Heart left ventricle (tissue), 16 donors: ENCODE measurements at regions not wholly inside any gene's neighbourhood (a gene's known extent, or its start where the extent isn't known, plus 50 kb on each side); places are given as distances from the start of the nearest gene placed in this dataset.

ENCODE experiments used
- ATAC-seq, 4 donors: fragments of 200-7000 bp; cut with Tn5 transposase; one replicate each; pipeline ENCODE4 v1.9.1; 2020 to 2022; ENCODE audit warnings: moderate library complexity in 4 of 4, mild to moderate bottlenecking in 3 of 4, moderate number of reproducible peaks in 1 of 4
- DNase-seq, 5 donors: peaks; one replicate each; pipeline ENCODE4 v3.0.0-alpha.2; 2020
- H3K27ac ChIP-seq, 12 donors: fragments of 200-600 bp; sonication (generic) in 4 of 12; one replicate each; pipeline versions ENCODE4 v1.5.0 to v1.8.0; 2016 to 2022; ENCODE audit warnings: mild to moderate bottlenecking in 2 of 12
- H3K27me3 ChIP-seq, 9 donors: fragments of 200-600 bp; sonication (generic) in 2 of 9; one replicate each; pipeline versions ENCODE4 v1.5.1 to v1.8.0; 2016 to 2022; ENCODE audit warnings: mild to moderate bottlenecking in 3 of 9
- H3K36me3 ChIP-seq, 9 donors: fragments of 200-600 bp; sonication (generic) in 2 of 9; one replicate each; pipeline versions ENCODE4 v1.5.0 to v1.8.0; 2018 to 2022; ENCODE audit warnings: mild to moderate bottlenecking in 2 of 9
- H3K4me1 ChIP-seq, 12 donors: fragments of 200-600 bp; sonication (generic) in 4 of 12; one replicate each; pipeline versions ENCODE4 v1.5.0 to v1.8.0; 2016 to 2022; ENCODE audit warnings: mild to moderate bottlenecking in 3 of 12
- H3K4me3 ChIP-seq, 12 donors: fragments of 200-600 bp; sonication (generic) in 4 of 12; one replicate each; pipeline versions ENCODE4 v1.5.0 to v1.8.0; 2017 to 2022; ENCODE audit warnings: mild to moderate bottlenecking in 9 of 12, moderate library complexity in 4 of 12
- H3K9me3 ChIP-seq, 12 donors: fragments of 200-600 bp; sonication (generic) in 4 of 12; one replicate each; pipeline versions ENCODE4 v1.5.0 to v1.8.0; 2016 to 2022; ENCODE audit warnings: mild to moderate bottlenecking in 1 of 12
- CTCF ChIP-seq, 12 donors: fragments of 200-600 bp; sonication (generic) in 4 of 12; IDR thresholded peaks; one replicate each; pipeline versions ENCODE4 v1.5.0 to v1.8.0; 2018 to 2022; ENCODE audit warnings: antibody characterized with exemption in 12 of 12, mild to moderate bottlenecking in 5 of 12
- POLR2A ChIP-seq, 2 donors: fragments of 450-650 bp; IDR thresholded peaks; one replicate each; pipeline ENCODE4 v1.6.1; 2017; ENCODE audit warnings: antibody characterized with exemption in 2 of 2, mild to moderate bottlenecking in 2 of 2, moderate library complexity in 2 of 2
- WGBS, 4 donors: extraction: QIAGEN DNeasy Blood & Tissue Kit in 2 of 4; methylation state at CpG; one replicate each; pipeline versions ENCODE4 v1.1.5 to v1.1.7; 2013 to 2018; 5-methylcytosine and 5-hydroxymethylcytosine counted together
- intact Hi-C, 10 donors: fragments of 100-400 bp; cut with DNase I; formaldehyde crosslinking; loops; one replicate each; pipeline versions ENCODE4 v1.11.1 to v1.14.2; 2022
- donor health status: ischemic (EF 13 %, LVEDD 7.1; RV severe dilation, severe dysfunction).
- donor health status: healthy with polysubstance abuse.
- donor health status: DM: no; HTN: yes; CAD: no.
- donor health status: DM: no; HTN: no; CAD: no.
- donor health status: ischemic (EF 25% LVEDD 6.9; RV normal size, moderate dysfunction).
- donor health status: ischemic (EF 25% LVEDD 5.7; RV mildly dilated, moderate dysfunction).
- donor health status: healthy.
- donor health status: DM: yes; HTN: yes; CAD: no.
- donor health status: ischemic (EF 35%, LVEDD 5.7; RV mildly dilated, moderate dysfunction).
- donor health status: nonischemic (EF 11% LVEDD 7.7; RV severe dilation, severe dysfunction).
- donor health status: DM: yes; HTN: yes; CAD: no.
- donor health status: PGD.
- donor health status: ischemic (EF 29% LVEDD 5.4; RV normal size, mild dysfunction).
- donor health status: nonischemic (EF 23%, LVEDD 6.1; RV moderate dilation, normal function).

- 54 to 59% (median 56%) methylated on average over 4 of the region's 4 CpGs for WGBS, 4 donors
- DNase-seq: no peak
- intact Hi-C loops: no loop called here
Measured at GRCh38 chr13:79241697-79242096, 164.4 kb downstream of the RBM26 start.

GRCh38 chr13:79237981-79238380, 168.1 kb downstream of the RBM26 start:
- ATAC-seq (no peak), DNase-seq (no peak)
- H3K9me3 ChIP-seq: no peaks in the 10 kb centered on the region
- 73 to 86% (median 77%) methylated on average over 4 of the region's 4 CpGs for WGBS, 4 donors
- no peak overlapping the region for H3K27ac ChIP-seq
- no peaks in the 10 kb centered on the region for H3K36me3 ChIP-seq
- H3K4me3 ChIP-seq: no peak overlapping the region
- H3K27me3 ChIP-seq: no peaks in the 10 kb centered on the region
- intact Hi-C loops: no loop called here
- H3K4me1 ChIP-seq: no peaks in the 10 kb centered on the region
- TF ChIP-seq POLR2A (IDR thresholded peaks at IDR 0.05) (no peak), CTCF (IDR thresholded peaks at IDR 0.05) (no peak)

More at GRCh38 chr13:79241697-79242096, 164.4 kb downstream of the RBM26 start:
- no peak for ATAC-seq
- TF ChIP-seq POLR2A (IDR thresholded peaks at IDR 0.05): no peak
- no peak for TF ChIP-seq CTCF (IDR thresholded peaks at IDR 0.05)
- no peaks in the 10 kb centered on the region for H3K36me3 ChIP-seq
- no peak overlapping the region for H3K4me3 ChIP-seq
- no peak overlapping the region for H3K27ac ChIP-seq
- H3K9me3 ChIP-seq: no peaks in the 10 kb centered on the region
- no peaks in the 10 kb centered on the region for H3K4me1 ChIP-seq
- peaks cover 0 to 5% (median 0%) of the 10 kb centered on the region in 9 donors for H3K27me3 ChIP-seq

- Histone ChIP-seq H3K36me3 (no peaks in the 10 kb centered on the region), H3K4me1 (no peaks in the 10 kb centered on the region), H3K27me3 (no peaks in the 10 kb centered on the region), H3K4me3 (no peak overlapping the region), H3K9me3 (no peaks in the 10 kb centered on the region), H3K27ac (no peak overlapping the region)
- ATAC-seq (no peak), DNase-seq (no peak)
- 77 to 86% (median 80%) methylated on average over 2 of the region's 2 CpGs for WGBS, 4 donors
- TF ChIP-seq CTCF (IDR thresholded peaks at IDR 0.05): no peak
- no peak for TF ChIP-seq POLR2A (IDR thresholded peaks at IDR 0.05)
- intact Hi-C loops: no loop called here
Measured at GRCh38 chr13:79231887-79232286, 174.2 kb downstream of the RBM26 start.

GRCh38 chr13:79229761-79230160, 176.3 kb downstream of the RBM26 start:
- intact Hi-C loops: no loop called here

More at GRCh38 chr13:79229761-79230160, 176.3 kb downstream of the RBM26 start:
- Histone ChIP-seq H3K9me3 (no peaks in the 10 kb centered on the region), H3K27ac (no peak overlapping the region), H3K36me3 (no peaks in the 10 kb centered on the region), H3K27me3 (no peaks in the 10 kb centered on the region), H3K4me1 (no peaks in the 10 kb centered on the region), H3K4me3 (no peak overlapping the region)
- 67 to 74% (median 71%) methylated on average over 4 of the region's 4 CpGs for WGBS, 4 donors
- DNase-seq (no peak), ATAC-seq (no peak)
- TF ChIP-seq POLR2A (IDR thresholded peaks at IDR 0.05) (no peak), CTCF (IDR thresholded peaks at IDR 0.05) (no peak)
